Ascending aorta (tissue), 2 donors: ENCODE measurements at regions not wholly inside any gene's neighbourhood (a gene's known extent, or its start where the extent isn't known, plus 50 kb on each side); places are given as distances from the start of the nearest gene placed in this dataset.

ENCODE experiments used
- DNase-seq, 2 donors: peaks; one replicate each; pipeline ENCODE4 v3.0.0-alpha.2; 2019; ENCODE audit warnings: low spot score in 2 of 2
- H3K27ac ChIP-seq, 2 donors: fragments of 200-600 bp; sonication (generic); one replicate each; pipeline ENCODE4 v1.5.1; 2016 to 2017; ENCODE audit warnings: mild to moderate bottlenecking in 1 of 2
- H3K27me3 ChIP-seq: fragments of 200-600 bp; sonication (generic); one replicate; pipeline ENCODE4 v1.5.1; 2017
- H3K36me3 ChIP-seq, 2 donors: fragments of 200-600 bp; sonication (generic); one replicate each; pipeline ENCODE4 v1.5.1; 2016
- H3K4me1 ChIP-seq, 2 donors: fragments of 200-600 bp; sonication (generic); one replicate each; pipeline ENCODE4 v1.5.1; 2016 to 2017; ENCODE audit warnings: mild to moderate bottlenecking in 1 of 2
- H3K4me3 ChIP-seq, 2 donors: fragments of 200-600 bp; sonication (generic); one replicate each; pipeline ENCODE4 v1.5.1; 2016 to 2017; ENCODE audit warnings: mild to moderate bottlenecking in 1 of 2
- H3K9me3 ChIP-seq, 2 donors: fragments of 200-600 bp; sonication (generic); one replicate each; pipeline ENCODE4 v1.5.1; 2016
- intact Hi-C: fragments of 100-400 bp; cut with DNase I; formaldehyde crosslinking; loops from one replicate; pipeline ENCODE4 v1.15.1; 2023
- TF ChIP-seq, protein P1 (sequence below), 3 experiments: fragments of 200-600 bp in 2 of 3; fragments of 450-650 bp in 1 of 3; sonication (generic) in 2 of 3; IDR thresholded peaks; one replicate each; pipeline ENCODE4 v1.5.1; 2016 to 2019; ENCODE audit warnings: antibody characterized with exemption in 3 of 3, mild to moderate bottlenecking in 1 of 3, moderate library complexity in 1 of 3

DNA sequence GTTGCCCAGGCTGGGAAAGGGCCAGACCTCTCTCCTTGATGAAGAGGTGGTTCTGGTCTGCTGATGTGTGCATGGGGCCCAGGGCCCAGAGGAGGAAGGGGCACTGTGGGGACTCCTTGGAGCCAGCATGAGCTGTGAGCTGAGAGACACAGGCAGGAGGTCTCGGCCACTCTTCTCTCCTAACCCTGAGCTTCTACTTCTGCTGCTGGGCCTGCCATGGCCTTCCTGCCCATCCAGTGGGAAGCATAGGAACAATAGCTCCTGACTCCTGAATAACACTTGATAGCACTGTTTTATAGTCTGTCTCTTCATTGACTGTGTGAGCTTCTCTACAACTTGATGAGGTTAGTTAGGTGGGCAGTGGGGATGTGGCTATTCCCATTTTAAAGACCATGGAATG is 181.1 kb downstream of the UTP18 start:
- TF ChIP-seq, protein P1, sequence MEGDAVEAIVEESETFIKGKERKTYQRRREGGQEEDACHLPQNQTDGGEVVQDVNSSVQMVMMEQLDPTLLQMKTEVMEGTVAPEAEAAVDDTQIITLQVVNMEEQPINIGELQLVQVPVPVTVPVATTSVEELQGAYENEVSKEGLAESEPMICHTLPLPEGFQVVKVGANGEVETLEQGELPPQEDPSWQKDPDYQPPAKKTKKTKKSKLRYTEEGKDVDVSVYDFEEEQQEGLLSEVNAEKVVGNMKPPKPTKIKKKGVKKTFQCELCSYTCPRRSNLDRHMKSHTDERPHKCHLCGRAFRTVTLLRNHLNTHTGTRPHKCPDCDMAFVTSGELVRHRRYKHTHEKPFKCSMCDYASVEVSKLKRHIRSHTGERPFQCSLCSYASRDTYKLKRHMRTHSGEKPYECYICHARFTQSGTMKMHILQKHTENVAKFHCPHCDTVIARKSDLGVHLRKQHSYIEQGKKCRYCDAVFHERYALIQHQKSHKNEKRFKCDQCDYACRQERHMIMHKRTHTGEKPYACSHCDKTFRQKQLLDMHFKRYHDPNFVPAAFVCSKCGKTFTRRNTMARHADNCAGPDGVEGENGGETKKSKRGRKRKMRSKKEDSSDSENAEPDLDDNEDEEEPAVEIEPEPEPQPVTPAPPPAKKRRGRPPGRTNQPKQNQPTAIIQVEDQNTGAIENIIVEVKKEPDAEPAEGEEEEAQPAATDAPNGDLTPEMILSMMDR (IDR thresholded peaks at IDR 0.05): no peak
- H3K9me3 ChIP-seq: no peaks in the 10 kb centered on the region
- H3K27ac ChIP-seq: no peak overlapping the region
- H3K4me3 ChIP-seq: no peak overlapping the region
- no peaks in the 10 kb centered on the region for H3K27me3 ChIP-seq
- intact Hi-C loops: no loop called here
- H3K36me3 ChIP-seq: no peaks in the 10 kb centered on the region
- DNase-seq: no peak
- H3K4me1 ChIP-seq: no peaks in the 10 kb centered on the region

DNA sequence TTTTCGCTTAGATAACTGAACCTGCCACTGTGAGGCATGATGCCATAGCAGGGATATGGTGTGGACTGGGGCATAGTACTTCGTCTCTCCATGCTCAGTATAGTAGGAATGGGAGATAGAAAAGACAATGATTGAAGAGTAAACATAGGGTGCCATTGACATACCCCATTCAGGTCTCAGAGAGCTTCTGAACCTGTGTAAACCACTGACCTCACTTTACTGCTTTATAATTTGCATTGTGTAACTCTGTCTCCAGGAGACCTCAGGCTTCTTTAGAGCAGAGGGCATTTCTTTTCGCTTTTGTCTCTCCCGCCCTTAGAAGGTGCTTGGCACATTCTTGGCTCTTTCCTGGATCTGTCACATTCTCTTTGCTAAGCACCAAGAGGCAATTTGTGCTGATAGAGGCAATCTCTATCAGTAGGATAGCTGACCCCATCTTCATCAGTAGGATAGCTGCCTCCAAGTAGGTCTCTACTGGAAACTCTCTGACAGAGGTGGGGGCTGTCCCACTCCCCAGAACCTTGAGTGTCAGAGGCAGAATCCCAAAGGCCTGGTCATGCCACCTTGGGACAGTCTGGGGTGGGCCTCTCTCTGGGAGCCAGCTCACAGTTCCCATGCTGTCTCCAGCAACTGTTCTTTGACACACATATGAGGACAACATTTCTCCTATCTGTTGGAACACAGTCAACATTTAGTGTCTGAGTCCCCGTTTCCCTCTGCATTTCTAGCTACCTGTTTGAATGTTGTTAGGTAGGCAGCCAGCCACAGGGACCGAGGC is 181.9 kb downstream of the UTP18 start:
- TF ChIP-seq, protein P1 (IDR thresholded peaks at IDR 0.05): no peak
- no peak for DNase-seq

DNA sequence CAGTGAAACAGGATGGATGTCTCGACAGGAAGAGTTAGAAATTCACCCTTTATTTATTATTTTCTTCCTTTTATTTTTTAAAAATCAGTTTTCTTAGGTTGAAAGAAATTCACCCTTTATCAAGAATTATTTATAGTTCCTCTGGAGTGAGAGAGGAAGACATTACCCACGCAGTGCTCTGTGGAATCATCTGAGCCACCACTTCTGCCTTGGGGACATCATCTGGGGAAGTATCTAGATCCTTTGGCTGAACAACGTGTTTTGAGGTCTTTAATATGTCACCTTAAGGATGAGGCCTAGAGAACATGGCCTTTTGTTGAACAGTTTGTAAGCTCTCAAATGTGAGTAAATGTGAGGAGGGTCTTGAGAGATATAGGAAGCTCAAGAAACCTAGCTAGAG is 183.3 kb downstream of the UTP18 start:
- H3K36me3 ChIP-seq: no peaks in the 10 kb centered on the region
- H3K27me3 ChIP-seq: no peaks in the 10 kb centered on the region
- H3K4me1 ChIP-seq: no peaks in the 10 kb centered on the region
- intact Hi-C loops: no loop called here
- DNase-seq: no peak
- H3K27ac ChIP-seq: no peak overlapping the region
- no peaks in the 10 kb centered on the region for H3K9me3 ChIP-seq
- no peak overlapping the region for H3K4me3 ChIP-seq
- TF ChIP-seq, protein P1 (IDR thresholded peaks at IDR 0.05): no peak

More for the DNA sequence above, 181.9 kb downstream of the UTP18 start:
- H3K36me3 ChIP-seq: no peaks in the 10 kb centered on the region
- no peaks in the 10 kb centered on the region for H3K27me3 ChIP-seq
- H3K9me3 ChIP-seq: no peaks in the 10 kb centered on the region
- intact Hi-C loops: no loop called here
- H3K4me3 ChIP-seq: no peak overlapping the region
- no peak overlapping the region for H3K27ac ChIP-seq
- no peaks in the 10 kb centered on the region for H3K4me1 ChIP-seq

DNA sequence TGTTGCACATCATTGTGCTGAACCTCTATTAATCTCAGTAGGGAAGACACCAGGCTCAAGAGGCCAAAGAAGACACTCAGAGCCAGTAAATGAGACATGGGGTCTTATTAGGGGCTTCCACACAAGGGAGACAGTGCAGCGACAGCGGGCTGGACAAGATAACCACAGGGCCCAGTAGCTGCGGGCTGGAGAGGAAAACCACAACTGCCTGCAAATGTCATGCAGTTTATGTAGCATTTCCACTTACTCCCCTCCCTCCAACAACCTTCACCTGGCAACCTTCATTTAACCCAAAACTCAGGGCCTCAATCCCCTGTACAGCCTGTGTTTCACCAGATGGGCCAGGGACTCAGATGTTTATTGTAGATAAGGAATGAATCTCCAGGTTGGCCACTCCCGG is 185.6 kb downstream of the UTP18 start:
- intact Hi-C loops: no loop called here
- H3K27me3 ChIP-seq: no peaks in the 10 kb centered on the region
- no peak overlapping the region for H3K4me3 ChIP-seq
- TF ChIP-seq, protein P1 (IDR thresholded peaks at IDR 0.05): no peak
- no peaks in the 10 kb centered on the region for H3K36me3 ChIP-seq
- H3K9me3 ChIP-seq: no peaks in the 10 kb centered on the region
- DNase-seq: no peak
- H3K27ac ChIP-seq: no peak overlapping the region
- no peaks in the 10 kb centered on the region for H3K4me1 ChIP-seq

DNA sequence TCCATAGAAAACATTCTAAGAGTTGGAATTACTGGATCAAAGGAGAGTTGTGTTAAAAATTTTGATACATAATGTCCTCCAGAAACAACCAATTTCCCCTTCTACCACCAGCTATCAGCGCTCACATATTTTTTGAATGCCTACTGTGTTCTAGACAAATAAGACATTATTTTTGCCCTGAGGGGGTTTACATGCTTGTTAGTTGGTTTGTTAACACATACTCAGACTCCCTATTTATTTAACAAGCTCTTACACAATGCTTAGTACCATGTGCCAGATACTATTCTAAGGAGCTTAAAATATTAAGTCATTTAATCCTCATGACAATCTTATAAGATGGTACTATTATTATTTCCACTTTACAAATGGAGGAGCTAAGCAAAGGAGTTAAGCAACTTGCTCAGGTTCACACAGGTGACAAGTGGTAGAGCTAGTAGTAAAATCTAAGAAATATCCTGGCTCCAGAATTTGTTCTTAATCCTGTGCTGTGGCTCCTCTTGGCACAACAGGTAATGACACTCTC is 194.2 kb downstream of the UTP18 start:
- no peaks in the 10 kb centered on the region for H3K9me3 ChIP-seq
- intact Hi-C loops: no loop called here
- no peak for DNase-seq
- H3K4me3 ChIP-seq: no peak overlapping the region
- TF ChIP-seq, protein P1 (IDR thresholded peaks at IDR 0.05): no peak
- H3K27ac ChIP-seq: no peak overlapping the region
- H3K27me3 ChIP-seq: no peaks in the 10 kb centered on the region
- no peaks in the 10 kb centered on the region for H3K36me3 ChIP-seq
- H3K4me1 ChIP-seq: no peaks in the 10 kb centered on the region
